Keratinocyte (primary cell): ENCODE measurements at regions not wholly inside any gene's neighbourhood (a gene's known extent, or its start where the extent isn't known, plus 50 kb on each side); places are given as distances from the start of the nearest gene placed in this dataset.
"Not testable (repeated sequence)": the region's sequence is repeated elsewhere in the genome, so short reads cannot be mapped to it uniquely, and the experiment has no call there.

Source experiments
- DNase-seq: peaks from one replicate; pipeline ENCODE4 v3.0.0-alpha.2; 2011; ENCODE audit warnings: low read depth, missing footprints, low spot score
- FAIRE-seq: peaks from 2 replicates; lab custom pipeline; 2011; peaks lifted over from hg19 to GRCh38; lab: Jason Lieb, UNC
- H2AFZ ChIP-seq: 2 replicates; pipeline ENCODE4 v1.6.0; 2012; ENCODE audit warnings: low read length, control low read depth, inconsistent platforms; ENCODE audit not compliant: control insufficient read depth
- H3K27ac ChIP-seq: 2 replicates; pipeline ENCODE4 v1.5.1; 2011; ENCODE audit warnings: low read length; ENCODE audit not compliant: control insufficient read depth, insufficient read depth
- H3K27me3 ChIP-seq: 3 replicates; pipeline ENCODE4 v1.6.0; 2011; ENCODE audit warnings: low read length; ENCODE audit not compliant: control insufficient read depth, insufficient read depth; ENCODE audit errors: extremely low read depth
- H3K36me3 ChIP-seq, 2 experiments: 2 replicates in 1 of 2; 3 replicates in 1 of 2; pipeline ENCODE4 v1.5.1; 2011; ENCODE audit warnings: low read length in 2 of 2, mild to moderate bottlenecking in 1 of 2; ENCODE audit not compliant: control insufficient read depth in 2 of 2, insufficient read depth in 2 of 2; ENCODE audit errors: extremely low read depth in 1 of 2
- H3K4me1 ChIP-seq: 3 replicates; pipeline ENCODE4 v1.5.1; 2011; ENCODE audit warnings: low read length; ENCODE audit not compliant: control insufficient read depth, insufficient read depth; ENCODE audit errors: extremely low read depth
- H3K4me2 ChIP-seq: 3 replicates; pipeline ENCODE4 v1.6.0; 2011; ENCODE audit warnings: low read depth, low read length; ENCODE audit not compliant: control insufficient read depth, insufficient read depth; ENCODE audit errors: extremely low read depth
- H3K4me3 ChIP-seq, 3 experiments: fragments of 200-600 bp in 1 of 3; sonication (generic) in 1 of 3; 2 replicates in 2 of 3; 3 replicates in 1 of 3; pipeline ENCODE4 v1.5.1; 2011 to 2016; ENCODE audit warnings: low read length in 3 of 3, mild to moderate bottlenecking in 3 of 3, control low read depth in 2 of 3, inconsistent platforms in 1 of 3, low read depth in 1 of 3, mixed read lengths in 1 of 3, mixed run types in 1 of 3, moderate library complexity in 1 of 3; ENCODE audit not compliant: control insufficient read depth in 2 of 3, insufficient read depth in 2 of 3; ENCODE audit errors: extremely low read depth in 1 of 3
- H3K79me2 ChIP-seq: 2 replicates; pipeline ENCODE4 v1.6.0; 2012; ENCODE audit warnings: low read length; ENCODE audit not compliant: control insufficient read depth, insufficient read depth
- H3K9ac ChIP-seq: 3 replicates; pipeline ENCODE4 v1.6.0; 2011; ENCODE audit warnings: low read length; ENCODE audit not compliant: control insufficient read depth, insufficient read depth; ENCODE audit errors: extremely low read depth
- H3K9me1 ChIP-seq: 3 replicates; pipeline ENCODE4 v1.6.0; 2011; ENCODE audit warnings: low read length; ENCODE audit not compliant: control insufficient read depth, insufficient read depth; ENCODE audit errors: extremely low read depth
- H3K9me3 ChIP-seq: 2 replicates; pipeline ENCODE4 v1.5.1; 2012; ENCODE audit warnings: low read depth, low read length; ENCODE audit not compliant: control insufficient read depth
- H4K20me1 ChIP-seq: 3 replicates; pipeline ENCODE4 v1.6.0; 2011; ENCODE audit warnings: low read length; ENCODE audit not compliant: control insufficient read depth, insufficient read depth; ENCODE audit errors: extremely low read depth
- EZH2 ChIP-seq: IDR thresholded peaks from one replicate; pipeline ENCODE4 v1.6.1; 2012; ENCODE audit warnings: inconsistent platforms, mild to moderate bottlenecking, low read length, moderate library complexity
- dilution Hi-C: fragments of 300-500 bp; cut with MboI; formaldehyde crosslinking; loops from one replicate; pipeline ENCODE4 v1.7.0; 2020; ENCODE audit warnings: low sequenced_read_pairs; ENCODE audit not compliant: extremely low pct_ligation_motif_present
- TF ChIP-seq, protein P1 (sequence below), 3 experiments: IDR thresholded peaks in 1 of 3; conservative IDR thresholded peaks in 1 of 3; optimal IDR thresholded peaks in 1 of 3; 2 replicates in 2 of 3; 3 replicates in 1 of 3; pipeline versions ENCODE3 to v1.5.1; 2011; ENCODE audit warnings: low read length in 3 of 3, mild to moderate bottlenecking in 3 of 3, moderate library complexity in 2 of 3, control low read depth in 1 of 3, inconsistent platforms in 1 of 3; ENCODE audit not compliant: insufficient read depth in 2 of 3; ENCODE audit errors: extremely low read depth in 1 of 3

GRCh38 chr7:56697058-56697457 is 435.2 kb downstream of the ZNF479 start:
- H3K27me3 ChIP-seq, result not testable (repeated sequence)

DNA sequence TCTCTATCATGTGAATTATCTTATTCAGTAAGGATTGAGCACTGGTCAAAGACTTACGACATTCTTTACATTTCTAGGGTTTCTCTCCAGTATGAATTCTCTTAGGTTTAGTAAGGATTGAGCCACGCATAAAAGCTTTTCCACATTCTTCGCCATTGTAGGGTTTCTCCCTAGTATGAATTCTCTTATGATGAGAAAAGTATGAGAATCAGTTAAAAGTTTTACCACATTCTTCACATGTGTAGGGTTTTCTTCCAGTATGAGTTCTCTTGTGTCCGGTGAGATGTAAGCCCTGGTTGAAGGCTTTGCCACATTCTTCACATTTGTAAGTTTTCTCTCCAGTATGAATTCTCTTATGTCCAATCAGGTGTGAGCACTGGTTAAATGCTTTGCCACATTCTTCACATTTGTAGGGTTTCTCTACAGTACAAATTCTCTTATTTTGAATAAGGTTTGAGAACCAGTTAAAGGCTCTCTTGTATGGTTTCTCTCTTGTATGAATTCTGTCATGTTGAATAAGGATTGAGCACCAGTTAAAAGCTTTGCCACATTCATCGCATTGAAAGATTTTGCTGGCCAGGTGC is 445.9 kb downstream of the ZNF479 start:
- Histone ChIP-seq H3K27ac (no peak overlapping the region), H2AFZ (no peak overlapping the region), H3K27me3 (no peaks in the 10 kb centered on the region), H3K79me2 (no peaks in the 10 kb centered on the region), H3K9ac (no peak overlapping the region), H4K20me1 (no peaks in the 10 kb centered on the region), H3K9me3 (peaks cover 4% of the 10 kb centered on the region), H3K9me1 (no peaks in the 10 kb centered on the region), H3K36me3 (no peaks in the 10 kb centered on the region), H3K4me2 (no peak overlapping the region), H3K4me1 (no peaks in the 10 kb centered on the region), H3K4me3 (no peak overlapping the region)
- TF ChIP-seq EZH2, result no peak
- TF ChIP-seq, protein P1, sequence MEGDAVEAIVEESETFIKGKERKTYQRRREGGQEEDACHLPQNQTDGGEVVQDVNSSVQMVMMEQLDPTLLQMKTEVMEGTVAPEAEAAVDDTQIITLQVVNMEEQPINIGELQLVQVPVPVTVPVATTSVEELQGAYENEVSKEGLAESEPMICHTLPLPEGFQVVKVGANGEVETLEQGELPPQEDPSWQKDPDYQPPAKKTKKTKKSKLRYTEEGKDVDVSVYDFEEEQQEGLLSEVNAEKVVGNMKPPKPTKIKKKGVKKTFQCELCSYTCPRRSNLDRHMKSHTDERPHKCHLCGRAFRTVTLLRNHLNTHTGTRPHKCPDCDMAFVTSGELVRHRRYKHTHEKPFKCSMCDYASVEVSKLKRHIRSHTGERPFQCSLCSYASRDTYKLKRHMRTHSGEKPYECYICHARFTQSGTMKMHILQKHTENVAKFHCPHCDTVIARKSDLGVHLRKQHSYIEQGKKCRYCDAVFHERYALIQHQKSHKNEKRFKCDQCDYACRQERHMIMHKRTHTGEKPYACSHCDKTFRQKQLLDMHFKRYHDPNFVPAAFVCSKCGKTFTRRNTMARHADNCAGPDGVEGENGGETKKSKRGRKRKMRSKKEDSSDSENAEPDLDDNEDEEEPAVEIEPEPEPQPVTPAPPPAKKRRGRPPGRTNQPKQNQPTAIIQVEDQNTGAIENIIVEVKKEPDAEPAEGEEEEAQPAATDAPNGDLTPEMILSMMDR (optimal IDR thresholded peaks at IDR 0.05 in 1 of 3, IDR thresholded peaks at IDR 0.05 in 1 of 3, conservative IDR thresholded peaks at IDR 0.05 in 1 of 3; ENCODE audit: extremely low read depth in 1 of 3, insufficient read depth in 2 of 3, low read length in 3 of 3), result no peak
- DNase-seq (no peak), FAIRE-seq (no peak)
- dilution Hi-C loops, result no loop called here

More at GRCh38 chr7:56697058-56697457, 435.2 kb downstream of the ZNF479 start:
- H3K36me3 ChIP-seq, DNase-seq, H2AFZ ChIP-seq, H3K9me3 ChIP-seq, H3K9ac ChIP-seq, H3K4me1 ChIP-seq, H4K20me1 ChIP-seq, H3K27ac ChIP-seq, H3K4me2 ChIP-seq, FAIRE-seq, H3K9me1 ChIP-seq, H3K4me3 ChIP-seq, dilution Hi-C loops, H3K79me2 ChIP-seq: not testable (repeated sequence)

DNA sequence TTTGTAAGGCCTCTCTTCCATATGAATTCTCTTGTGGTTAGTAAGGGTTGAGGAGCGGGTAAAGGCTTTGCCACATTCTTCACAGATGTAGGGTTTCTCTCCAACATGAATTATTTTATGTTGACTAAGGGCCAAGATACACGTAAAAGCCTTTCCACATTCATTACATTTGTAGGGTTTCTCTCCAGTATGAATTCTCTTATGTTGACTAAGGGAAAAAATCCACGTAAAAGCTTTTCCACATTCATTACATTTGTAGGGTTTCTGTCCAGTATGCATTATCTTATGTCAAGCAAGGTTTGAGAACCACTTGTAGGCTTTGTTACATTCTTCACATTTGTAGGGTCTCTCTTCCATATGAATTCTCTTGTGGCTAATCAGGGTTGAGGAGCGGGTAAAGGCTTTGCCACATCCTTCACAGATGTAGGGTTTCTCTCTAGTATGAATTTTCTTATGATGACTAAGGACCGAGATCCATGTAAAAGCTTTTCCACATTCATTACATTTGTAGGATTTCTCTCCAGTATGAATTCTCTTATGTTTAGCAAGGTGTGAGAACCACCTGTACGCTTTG is 493.0 kb downstream of the ZNF479 start:
- no peaks in the 10 kb centered on the region for H3K79me2 ChIP-seq
- no peak overlapping the region for H3K27ac ChIP-seq
- no peak overlapping the region for H3K4me3 ChIP-seq
- H3K9me3 ChIP-seq, result peaks cover 6% of the 10 kb centered on the region
- no peaks in the 10 kb centered on the region for H3K36me3 ChIP-seq
- dilution Hi-C loops, result no loop called here
- no peaks in the 10 kb centered on the region for H3K27me3 ChIP-seq
- no peak overlapping the region for H2AFZ ChIP-seq
- no peaks in the 10 kb centered on the region for H3K9me1 ChIP-seq
- DNase-seq, result no peak
- H3K9ac ChIP-seq, result no peak overlapping the region
- no peaks in the 10 kb centered on the region for H3K4me1 ChIP-seq
- no peak for FAIRE-seq
- no peaks in the 10 kb centered on the region for H4K20me1 ChIP-seq
- TF ChIP-seq, protein P1 (optimal IDR thresholded peaks at IDR 0.05 in 1 of 3, IDR thresholded peaks at IDR 0.05 in 1 of 3, conservative IDR thresholded peaks at IDR 0.05 in 1 of 3; ENCODE audit: extremely low read depth in 1 of 3, insufficient read depth in 2 of 3, low read length in 3 of 3), result no peak
- TF ChIP-seq EZH2, result no peak
- no peak overlapping the region for H3K4me2 ChIP-seq
